A549 (cell line): ENCODE measurements at regions not wholly inside any gene's neighbourhood (a gene's known extent, or its start where the extent isn't known, plus 50 kb on each side); places are given as distances from the start of the nearest gene placed in this dataset.

ENCODE experiments used
- ATAC-seq, 2 experiments: fragments of 200-7000 bp in 1 of 2; fragments of >200 bp in 1 of 2; cut with Nextera tagmentation in 1 of 2; cut with Tn5 transposase in 1 of 2; 3 replicates each; pipeline versions ENCODE4 v1.8.0 to v1.9.1; 2018 to 2020; ENCODE audit warnings: mild to moderate bottlenecking in 1 of 2, moderate library complexity in 1 of 2
- CTCF ChIA-PET: fragments of 300-600 bp; sonication (Branson Sonifier 250); formaldehyde crosslinking; extraction: SDS; loops from one replicate; lab custom pipeline; 2021; ENCODE audit warnings: antibody characterized with exemption, inconsistent platforms; lab: Yijun Ruan, JAX
- POLR2A ChIA-PET: fragments of 350-600 bp; formaldehyde crosslinking; extraction: SDS; loops from one replicate; lab custom pipeline; 2021; ENCODE audit warnings: antibody characterized with exemption, inconsistent platforms; lab: Yijun Ruan, JAX
- DNase-seq, 2 experiments: peaks; one replicate each; pipeline versions ENCODE4 v3.0.0 to v3.0.0-alpha.2; 2011 to 2016; ENCODE audit warnings: low read depth in 1 of 2, low spot score in 1 of 2
- FAIRE-seq: peaks from 2 replicates; lab custom pipeline; 2011; peaks lifted over from hg19 to GRCh38; lab: Jason Lieb, UNC
- H3K27ac ChIP-seq, 2 experiments: fragments of >200 bp; sonication (Bioruptor Twin); formaldehyde crosslinking; 3 replicates each; pipeline ENCODE4 v1.5.1; 2016 to 2017
- H3K4me1 ChIP-seq: fragments of >200 bp; sonication (Bioruptor Twin); formaldehyde crosslinking; 3 replicates; pipeline ENCODE4 v1.6.1; 2016
- H3K4me2 ChIP-seq: fragments of >200 bp; sonication (Bioruptor Twin); formaldehyde crosslinking; 3 replicates; pipeline ENCODE4 v1.6.1; 2016
- H3K4me3 ChIP-seq: fragments of >200 bp; sonication (Bioruptor Twin); formaldehyde crosslinking; 3 replicates; pipeline ENCODE4 v1.5.1; 2016
- H3K9me3 ChIP-seq: fragments of >200 bp; sonication (Bioruptor Twin); formaldehyde crosslinking; 3 replicates; pipeline ENCODE4 v1.6.1; 2016
- ATOH8 ChIP-seq: fragments of 250-450 bp; sonication (Bioruptor Pico); IDR thresholded peaks from 2 replicates; pipeline ENCODE4 v1.5.0; 2020; ENCODE audit warnings: low read depth, mild to moderate bottlenecking, moderate library complexity
- BCL3 ChIP-seq: fragments of >200 bp; sonication (Bioruptor Twin); formaldehyde crosslinking; IDR thresholded peaks from 3 replicates; pipeline ENCODE4 v1.6.1; 2016
- CBX2 ChIP-seq: fragments of 200-600 bp; sonication (generic); IDR thresholded peaks from 2 replicates; pipeline ENCODE4 v1.6.1; 2016; ENCODE audit warnings: low read depth, mild to moderate bottlenecking, borderline replicate concordance
- EP300 ChIP-seq, 2 experiments: fragments of >200 bp; sonication (Bioruptor Twin); formaldehyde crosslinking; IDR thresholded peaks; 2 replicates in 1 of 2; 3 replicates in 1 of 2; pipeline ENCODE4 v1.6.1; 2016 to 2017
- FOSB ChIP-seq: fragments of 250-450 bp; sonication (Bioruptor Pico); IDR thresholded peaks from 2 replicates; pipeline ENCODE4 v1.5.0; 2020; ENCODE audit warnings: mild to moderate bottlenecking, moderate library complexity
- GATA3 ChIP-seq: IDR thresholded peaks from 2 replicates; pipeline ENCODE4 v1.6.1; 2012; ENCODE audit warnings: borderline replicate concordance
- HDAC2 ChIP-seq: fragments of 200-600 bp; sonication (generic); IDR thresholded peaks from 2 replicates; pipeline ENCODE4 v1.6.1; 2016
- HEYL ChIP-seq: fragments of 250-450 bp; sonication (Bioruptor Pico); IDR thresholded peaks from 2 replicates; pipeline ENCODE4 v1.8.0; 2021; ENCODE audit warnings: mild to moderate bottlenecking, moderate library complexity
- MAFK ChIP-seq: fragments of 450-650 bp; IDR thresholded peaks from 2 replicates; pipeline ENCODE4 v1.6.1; 2014; ENCODE audit not compliant: partially characterized antibody
- MAX ChIP-seq: IDR thresholded peaks from 2 replicates; pipeline ENCODE4 v1.6.1; 2012
- MYC ChIP-seq: IDR thresholded peaks from 2 replicates; pipeline ENCODE4 v1.6.1; 2012; ENCODE audit warnings: mild to moderate bottlenecking, inconsistent platforms, low read length, improper control_type of control experiment, borderline replicate concordance
- NPAS2 ChIP-seq: fragments of 250-450 bp; sonication (Bioruptor Pico); IDR thresholded peaks from 2 replicates; pipeline ENCODE4 v1.8.0; 2022; ENCODE audit warnings: mild to moderate bottlenecking, moderate library complexity, borderline replicate concordance
- NR3C1 ChIP-seq: fragments of >200 bp; sonication (Bioruptor Twin); formaldehyde crosslinking; IDR thresholded peaks from 3 replicates; pipeline ENCODE4 v1.6.1; 2017
- PHF8 ChIP-seq: fragments of 200-600 bp; sonication (generic); IDR thresholded peaks from 2 replicates; pipeline ENCODE4 v1.6.1; 2016; ENCODE audit warnings: low read depth, mild to moderate bottlenecking, antibody characterized with exemption, moderate library complexity, borderline replicate concordance
- RCOR1 ChIP-seq: fragments of 150-350 bp; IDR thresholded peaks from 2 replicates; pipeline ENCODE4 v1.6.1; 2014; ENCODE audit warnings: antibody characterized with exemption, low read length, low read depth
- RFX5 ChIP-seq: fragments of 450-650 bp; IDR thresholded peaks from 2 replicates; pipeline ENCODE4 v1.7.1; 2014; ENCODE audit warnings: antibody characterized with exemption, mild to moderate bottlenecking, moderate library complexity
- RNF2 ChIP-seq: fragments of 200-600 bp; sonication (generic); IDR thresholded peaks from 2 replicates; pipeline ENCODE4 v1.6.1; 2016; ENCODE audit warnings: low read depth, mild to moderate bottlenecking, antibody characterized with exemption, moderate library complexity, borderline replicate concordance
- SREBF2 ChIP-seq: fragments of 450-650 bp; IDR thresholded peaks from 2 replicates; pipeline ENCODE4 v1.6.1; 2014; ENCODE audit warnings: mild to moderate bottlenecking, moderate library complexity
- TFCP2L1 ChIP-seq: fragments of 250-450 bp; sonication (Bioruptor Pico); IDR thresholded peaks from 2 replicates; pipeline ENCODE4 v1.5.0; 2021; ENCODE audit warnings: mild to moderate bottlenecking
- ZFP36 ChIP-seq: fragments of 450-650 bp; IDR thresholded peaks from 2 replicates; pipeline ENCODE4 v1.6.1; 2014; ENCODE audit warnings: borderline replicate concordance; ENCODE audit not compliant: partially characterized antibody
- WGBS: methylation state at CpG from one replicate; pipeline ENCODE4 v1.1.6; 2017; ENCODE audit errors: missing lambda C conversion rate; 5-methylcytosine and 5-hydroxymethylcytosine counted together
- TF ChIP-seq, protein P1 (sequence below): fragments of 200-600 bp; sonication (generic); IDR thresholded peaks from 2 replicates; pipeline ENCODE4 v1.6.1; 2016; ENCODE audit warnings: antibody characterized with exemption, mild to moderate bottlenecking, moderate library complexity
- TF ChIP-seq, protein P2 (sequence below): fragments of >200 bp; sonication (Bioruptor Twin); formaldehyde crosslinking; IDR thresholded peaks from 3 replicates; pipeline ENCODE4 v1.5.1; 2016
- TF ChIP-seq, protein P3 (sequence below): fragments of 150-350 bp; IDR thresholded peaks from 2 replicates; pipeline ENCODE4 v1.6.1; 2014; ENCODE audit warnings: low read depth, mild to moderate bottlenecking, low read length

GRCh38 chr1:96059736-96060135, 661.8 kb upstream of the PTBP2 start (continued):
- TF ChIP-seq, protein P1, sequence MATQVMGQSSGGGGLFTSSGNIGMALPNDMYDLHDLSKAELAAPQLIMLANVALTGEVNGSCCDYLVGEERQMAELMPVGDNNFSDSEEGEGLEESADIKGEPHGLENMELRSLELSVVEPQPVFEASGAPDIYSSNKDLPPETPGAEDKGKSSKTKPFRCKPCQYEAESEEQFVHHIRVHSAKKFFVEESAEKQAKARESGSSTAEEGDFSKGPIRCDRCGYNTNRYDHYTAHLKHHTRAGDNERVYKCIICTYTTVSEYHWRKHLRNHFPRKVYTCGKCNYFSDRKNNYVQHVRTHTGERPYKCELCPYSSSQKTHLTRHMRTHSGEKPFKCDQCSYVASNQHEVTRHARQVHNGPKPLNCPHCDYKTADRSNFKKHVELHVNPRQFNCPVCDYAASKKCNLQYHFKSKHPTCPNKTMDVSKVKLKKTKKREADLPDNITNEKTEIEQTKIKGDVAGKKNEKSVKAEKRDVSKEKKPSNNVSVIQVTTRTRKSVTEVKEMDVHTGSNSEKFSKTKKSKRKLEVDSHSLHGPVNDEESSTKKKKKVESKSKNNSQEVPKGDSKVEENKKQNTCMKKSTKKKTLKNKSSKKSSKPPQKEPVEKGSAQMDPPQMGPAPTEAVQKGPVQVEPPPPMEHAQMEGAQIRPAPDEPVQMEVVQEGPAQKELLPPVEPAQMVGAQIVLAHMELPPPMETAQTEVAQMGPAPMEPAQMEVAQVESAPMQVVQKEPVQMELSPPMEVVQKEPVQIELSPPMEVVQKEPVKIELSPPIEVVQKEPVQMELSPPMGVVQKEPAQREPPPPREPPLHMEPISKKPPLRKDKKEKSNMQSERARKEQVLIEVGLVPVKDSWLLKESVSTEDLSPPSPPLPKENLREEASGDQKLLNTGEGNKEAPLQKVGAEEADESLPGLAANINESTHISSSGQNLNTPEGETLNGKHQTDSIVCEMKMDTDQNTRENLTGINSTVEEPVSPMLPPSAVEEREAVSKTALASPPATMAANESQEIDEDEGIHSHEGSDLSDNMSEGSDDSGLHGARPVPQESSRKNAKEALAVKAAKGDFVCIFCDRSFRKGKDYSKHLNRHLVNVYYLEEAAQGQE: no peak
- TF ChIP-seq ZFP36 (no peak), MAFK (no peak), HDAC2 (no peak), SREBF2 (no peak), TFCP2L1 (no peak), RFX5 (no peak), HEYL (CRISPR knock-in tag) (no peak), EP300 (IDR thresholded peaks at IDR 0.05) (no peak), MAX (no peak)
- TF ChIP-seq, protein P2, sequence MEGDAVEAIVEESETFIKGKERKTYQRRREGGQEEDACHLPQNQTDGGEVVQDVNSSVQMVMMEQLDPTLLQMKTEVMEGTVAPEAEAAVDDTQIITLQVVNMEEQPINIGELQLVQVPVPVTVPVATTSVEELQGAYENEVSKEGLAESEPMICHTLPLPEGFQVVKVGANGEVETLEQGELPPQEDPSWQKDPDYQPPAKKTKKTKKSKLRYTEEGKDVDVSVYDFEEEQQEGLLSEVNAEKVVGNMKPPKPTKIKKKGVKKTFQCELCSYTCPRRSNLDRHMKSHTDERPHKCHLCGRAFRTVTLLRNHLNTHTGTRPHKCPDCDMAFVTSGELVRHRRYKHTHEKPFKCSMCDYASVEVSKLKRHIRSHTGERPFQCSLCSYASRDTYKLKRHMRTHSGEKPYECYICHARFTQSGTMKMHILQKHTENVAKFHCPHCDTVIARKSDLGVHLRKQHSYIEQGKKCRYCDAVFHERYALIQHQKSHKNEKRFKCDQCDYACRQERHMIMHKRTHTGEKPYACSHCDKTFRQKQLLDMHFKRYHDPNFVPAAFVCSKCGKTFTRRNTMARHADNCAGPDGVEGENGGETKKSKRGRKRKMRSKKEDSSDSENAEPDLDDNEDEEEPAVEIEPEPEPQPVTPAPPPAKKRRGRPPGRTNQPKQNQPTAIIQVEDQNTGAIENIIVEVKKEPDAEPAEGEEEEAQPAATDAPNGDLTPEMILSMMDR: no peak

- H3K4me2 ChIP-seq: no peak overlapping the region
- CTCF ChIA-PET: no interaction called here
- H3K4me3 ChIP-seq: no peak overlapping the region
- no peak for TF ChIP-seq BCL3
- no peak for TF ChIP-seq GATA3
- TF ChIP-seq FOSB: no peak
- TF ChIP-seq MAX: no peak
- TF ChIP-seq NR3C1: no peak
- TF ChIP-seq MAFK: no peak
- no peak for TF ChIP-seq RNF2
- TF ChIP-seq NPAS2 (CRISPR knock-in tag): no peak
- TF ChIP-seq PHF8: no peak
- TF ChIP-seq ATOH8 (CRISPR knock-in tag): no peak
- TF ChIP-seq, protein P3, sequence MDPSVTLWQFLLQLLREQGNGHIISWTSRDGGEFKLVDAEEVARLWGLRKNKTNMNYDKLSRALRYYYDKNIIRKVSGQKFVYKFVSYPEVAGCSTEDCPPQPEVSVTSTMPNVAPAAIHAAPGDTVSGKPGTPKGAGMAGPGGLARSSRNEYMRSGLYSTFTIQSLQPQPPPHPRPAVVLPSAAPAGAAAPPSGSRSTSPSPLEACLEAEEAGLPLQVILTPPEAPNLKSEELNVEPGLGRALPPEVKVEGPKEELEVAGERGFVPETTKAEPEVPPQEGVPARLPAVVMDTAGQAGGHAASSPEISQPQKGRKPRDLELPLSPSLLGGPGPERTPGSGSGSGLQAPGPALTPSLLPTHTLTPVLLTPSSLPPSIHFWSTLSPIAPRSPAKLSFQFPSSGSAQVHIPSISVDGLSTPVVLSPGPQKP: no peak
- no peak for TF ChIP-seq MYC
- TF ChIP-seq RCOR1: no peak
- no peak for TF ChIP-seq CBX2
- TF ChIP-seq, all 56 proteins: peak for 0
- 3% methylated on average over 6 of the region's 6 CpGs for WGBS
- no peak for ATAC-seq
- no peak for DNase-seq
- FAIRE-seq: no peak
- H3K4me1 ChIP-seq: no peaks in the 10 kb centered on the region
- POLR2A ChIA-PET: no interaction called here
- no peak overlapping the region for H3K27ac ChIP-seq
- no peaks in the 10 kb centered on the region for H3K9me3 ChIP-seq
Measured at GRCh38 chr1:96060621-96061020, 661.0 kb upstream of the PTBP2 start.
